Inferior parietal cortex (tissue), 1 donor: ENCODE measurements at regions not wholly inside any gene's neighbourhood (a gene's known extent, or its start where the extent isn't known, plus 50 kb on each side); places are given as distances from the start of the nearest gene placed in this dataset.
A peak's percentile ranks its signal among the peaks of the same experiment; 100 is the strongest.

Source experiments
- DNase-seq: peaks from one replicate; pipeline ENCODE4 v3.0.0-alpha.2; 2016; ENCODE audit errors: extremely low spot score

DNA sequence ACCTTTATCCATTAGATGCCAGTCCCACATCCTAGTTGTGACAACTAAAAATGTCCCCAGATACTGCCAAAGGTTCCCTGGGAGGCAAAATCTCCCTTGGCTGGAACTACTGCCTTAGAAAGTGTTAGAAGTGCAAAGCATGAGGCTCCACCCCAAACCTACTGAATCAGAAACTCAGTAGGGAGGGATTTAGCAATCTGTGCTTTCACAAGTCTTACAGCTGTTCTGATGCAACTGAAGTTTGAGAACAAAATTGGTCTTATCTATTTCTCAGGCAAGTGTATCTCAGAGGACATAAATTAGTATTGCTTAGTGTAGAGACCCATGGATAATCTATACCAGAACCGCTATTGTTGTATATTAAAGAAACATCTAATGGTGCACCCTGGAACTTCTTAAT lies 70.2 kb downstream of the CLDN1 start:
- no peak for DNase-seq

DNA sequence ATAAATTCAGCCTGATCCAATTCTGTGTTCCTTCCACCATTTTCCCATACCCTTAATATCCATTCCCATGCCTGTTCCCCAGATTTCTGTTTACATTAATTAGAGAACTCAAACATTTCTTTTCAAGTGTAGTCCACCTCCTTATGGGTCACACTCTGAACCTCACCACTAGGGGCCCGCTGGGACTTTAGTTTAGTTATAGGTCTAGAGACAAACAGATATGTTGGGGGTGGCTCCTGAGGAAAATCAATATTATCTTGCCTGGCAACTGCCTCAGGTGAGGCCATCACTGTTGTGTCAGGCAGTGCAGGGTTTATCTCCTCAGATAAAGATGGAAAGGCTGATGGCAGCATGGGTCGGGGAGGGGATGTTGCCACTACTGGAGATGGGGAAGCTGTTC lies 72.8 kb downstream of the CLDN1 start:
- DNase-seq: no peak

DNA sequence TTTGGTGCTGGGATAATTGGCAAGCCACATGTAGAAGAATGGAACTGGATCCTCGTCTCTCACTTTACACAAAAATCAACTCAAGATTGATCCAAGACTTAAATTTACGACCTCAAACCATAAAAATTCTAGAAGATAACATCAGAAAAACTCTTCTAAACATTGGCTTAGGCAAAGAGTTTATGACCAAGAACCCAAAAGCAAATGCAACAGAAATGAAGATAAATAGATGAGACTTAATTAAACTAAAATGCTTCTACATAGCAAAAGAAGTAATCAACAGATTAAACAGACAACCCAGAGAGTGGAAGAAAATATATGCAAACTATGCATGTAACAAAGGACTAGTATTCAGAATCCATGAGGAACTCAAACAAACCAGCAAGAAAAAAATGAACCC lies 80.1 kb downstream of the CLDN1 start:
- DNase-seq: no peak

DNA sequence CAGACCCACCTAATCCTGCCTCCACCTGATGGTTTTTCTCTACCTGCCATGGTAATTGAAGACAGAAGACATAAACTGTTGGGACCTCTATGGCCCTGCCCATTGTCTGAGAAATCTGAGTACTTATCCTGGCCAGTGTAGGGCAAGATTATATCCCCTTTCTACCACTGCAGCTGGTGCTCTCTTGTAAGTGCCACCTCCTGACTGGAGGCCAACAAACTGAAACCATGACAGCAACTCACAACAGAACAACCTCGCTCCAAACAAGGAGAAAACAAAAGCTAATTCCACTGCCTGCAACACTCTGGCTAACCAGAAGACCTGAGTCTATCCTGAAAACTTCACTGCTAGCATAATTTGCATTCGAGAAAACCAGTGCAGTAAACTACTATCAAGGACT lies 82.9 kb downstream of the CLDN1 start:
- no peak for DNase-seq

- no peak for DNase-seq
Measured at GRCh38 chr3:190238871-190239270, 83.4 kb downstream of the CLDN1 start.

DNA sequence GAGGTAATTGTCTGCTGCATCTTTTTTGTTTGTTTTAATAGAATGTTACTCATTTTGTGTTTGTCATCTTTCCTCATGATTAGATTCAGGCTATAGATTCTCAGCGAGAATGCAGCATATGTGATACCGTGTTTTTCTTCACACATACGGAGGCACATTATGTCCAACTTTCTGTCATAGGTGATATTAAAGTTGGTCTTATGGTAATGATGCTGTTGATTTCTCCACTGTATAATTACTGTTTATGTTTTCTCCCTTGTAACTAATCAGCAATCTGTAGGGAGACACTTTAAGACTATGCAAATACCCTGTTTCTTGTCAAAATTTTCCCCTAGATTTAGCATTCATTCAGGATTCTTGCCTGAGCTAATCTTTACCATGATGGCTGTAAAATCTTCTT lies 87.6 kb downstream of the CLDN1 start:
- DNase-seq: no peak

- DNase-seq: no peak
Measured at GRCh38 chr3:190229632-190230424, 92.4 kb downstream of the CLDN1 start.

DNA sequence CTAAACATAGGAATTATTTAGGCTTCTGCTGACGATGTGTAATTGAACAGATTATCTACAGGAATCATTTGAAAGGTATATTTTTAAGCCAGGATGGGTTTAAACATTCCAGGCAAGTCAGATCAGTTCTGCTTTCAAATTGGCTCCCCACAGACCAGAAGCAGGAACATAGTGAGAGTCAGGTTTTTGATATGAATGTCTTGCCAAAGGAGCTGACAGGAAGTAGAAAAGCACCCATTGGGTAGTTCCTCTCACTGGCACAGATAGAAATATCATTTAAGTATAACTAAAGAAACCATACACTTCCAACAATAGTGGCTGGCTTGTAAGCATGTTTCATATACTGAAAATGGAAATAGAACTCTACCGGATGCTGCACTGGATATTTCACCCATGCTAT lies 95.2 kb downstream of the CLDN1 start:
- DNase-seq: no peak

- DNase-seq: peak; percentile 57
Measured at GRCh38 chr3:190224863-190225692, 97.2 kb downstream of the CLDN1 start.

DNA sequence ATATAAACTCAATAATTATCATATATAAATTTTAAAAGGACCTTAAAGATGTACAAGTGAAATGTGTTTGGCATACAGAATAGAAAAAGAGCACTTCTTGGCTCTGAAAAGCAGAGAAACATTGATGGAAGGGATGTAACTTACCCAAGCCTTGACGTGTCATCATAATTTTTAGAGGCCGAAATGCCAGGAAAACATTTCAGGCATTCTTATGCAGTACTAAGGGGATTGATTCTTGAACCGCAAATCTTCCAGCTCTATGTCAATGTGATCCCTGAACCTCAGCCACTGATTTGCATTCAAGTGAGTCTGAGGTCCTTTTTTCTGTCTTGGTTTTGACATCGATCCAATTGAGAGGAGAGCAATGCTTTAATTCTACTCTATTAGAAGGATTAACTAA lies 97.8 kb downstream of the CLDN1 start:
- no peak for DNase-seq

GRCh38 chr3:190222916-190223315 lies 99.3 kb downstream of the CLDN1 start:
- no peak for DNase-seq

- no peak for DNase-seq
Measured at GRCh38 chr3:190222360-190222759, 99.9 kb downstream of the CLDN1 start.

DNA sequence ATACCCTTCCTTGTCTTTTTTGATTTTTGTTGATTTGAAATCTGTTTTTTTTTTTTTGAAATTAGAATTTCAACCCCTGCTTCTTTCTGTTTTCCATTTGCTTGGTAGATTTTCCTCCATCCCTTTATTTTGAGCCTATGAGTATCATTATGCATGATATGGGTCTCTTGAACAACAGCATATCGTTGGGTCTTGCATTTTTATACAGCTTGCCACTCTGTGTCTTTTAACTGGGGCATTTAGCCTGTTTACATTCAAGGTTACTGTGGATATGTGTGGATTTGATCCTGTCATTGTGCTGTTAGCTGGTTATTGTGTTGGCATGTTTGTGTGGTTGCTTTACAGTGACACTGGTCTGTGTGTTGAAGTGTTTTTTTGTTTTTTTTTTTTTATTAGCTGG lies 99.7 kb upstream of the P3H2 start:
- DNase-seq: no peak

GRCh38 chr3:190217081-190217480 lies 96.4 kb upstream of the P3H2 start:
- no peak for DNase-seq

- DNase-seq: no peak
Measured at GRCh38 chr3:190213727-190214126, 93.0 kb upstream of the P3H2 start.

DNA sequence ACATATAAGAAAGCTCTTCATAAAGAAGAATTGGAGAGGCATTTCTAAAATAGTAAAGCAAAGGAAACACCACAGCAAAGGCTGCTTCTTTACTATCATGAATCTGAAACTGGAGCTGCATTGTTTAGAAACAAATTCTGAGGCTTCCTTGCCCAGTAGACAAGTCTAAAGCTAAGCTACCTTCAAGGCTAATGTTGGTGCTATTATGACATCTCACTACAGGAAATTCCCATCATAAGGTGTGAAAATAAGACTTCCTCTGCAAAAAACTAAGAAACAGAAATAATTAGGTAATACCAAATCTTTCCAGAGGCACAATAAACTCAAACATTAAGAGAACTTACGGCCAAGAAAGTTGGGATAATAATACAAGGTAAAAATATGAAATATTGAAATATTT lies 89.9 kb upstream of the P3H2 start:
- DNase-seq: no peak

- DNase-seq: no peak
Measured at GRCh38 chr3:190209533-190209932, 88.8 kb upstream of the P3H2 start.

DNA sequence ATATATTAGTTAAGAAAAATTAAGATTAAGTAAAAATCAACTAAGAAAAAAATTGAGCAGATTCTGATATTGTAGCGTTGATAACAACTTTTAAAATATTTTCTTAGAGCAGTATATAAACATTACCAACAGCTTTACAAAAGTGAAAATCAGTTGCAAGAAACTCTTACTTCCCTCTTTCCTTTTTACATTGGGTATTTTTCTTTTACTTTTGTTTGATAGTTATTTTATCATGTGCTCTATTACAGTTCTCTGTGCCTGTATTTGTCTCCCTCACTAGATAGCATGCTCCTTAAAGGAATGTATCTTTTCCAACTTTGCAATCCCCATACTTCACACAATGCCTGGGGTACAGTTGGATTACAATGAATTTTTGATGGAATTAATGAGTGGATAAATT lies 87.5 kb upstream of the P3H2 start:
- no peak for DNase-seq

DNA sequence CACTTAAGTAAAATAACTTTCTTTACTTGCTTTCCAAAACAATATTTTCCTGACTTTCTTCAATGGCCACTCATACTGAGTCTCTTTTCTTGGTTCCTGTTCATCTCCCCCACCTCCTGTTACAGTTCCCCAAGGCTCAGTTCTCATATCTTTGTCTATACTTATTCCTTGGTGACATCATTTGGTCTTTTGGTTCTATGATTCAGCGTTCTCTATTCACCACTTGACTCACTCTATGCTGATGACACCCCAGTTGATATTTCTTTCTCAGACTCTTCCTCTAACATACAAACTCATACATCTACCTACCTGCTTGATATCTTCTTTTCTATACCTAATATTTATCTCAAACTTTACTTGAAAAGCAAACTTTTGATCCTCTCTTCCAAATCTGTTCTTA lies 85.0 kb upstream of the P3H2 start:
- DNase-seq: no peak

- no peak for DNase-seq
Measured at GRCh38 chr3:190204200-190204599, 83.5 kb upstream of the P3H2 start.

GRCh38 chr3:190197346-190197763 lies 76.7 kb upstream of the P3H2 start:
- DNase-seq: no peak

GRCh38 chr3:190194506-190194905 lies 73.8 kb upstream of the P3H2 start:
- DNase-seq: no peak

GRCh38 chr3:190193210-190193609 lies 72.5 kb upstream of the P3H2 start:
- DNase-seq: no peak
